SU-DHL-6 (cell line): ENCODE measurements at regions not wholly inside any gene's neighbourhood (a gene's known extent, or its start where the extent isn't known, plus 50 kb on each side); places are given as distances from the start of the nearest gene placed in this dataset.

Source experiments
- EZH2phosphoT487 ChIP-seq: fragments of 200-600 bp; sonication (generic), shearing (Covaris generic); conservative IDR thresholded peaks from 2 replicates; pipeline ENCODE4 v1.6.1; 2018; ENCODE audit warnings: mild to moderate bottlenecking, antibody characterized with exemption, low read length, moderate library complexity, mixed read lengths
- TF ChIP-seq, protein P1 (sequence below): fragments of 200-600 bp; sonication (generic); IDR thresholded peaks from one replicate; pipeline ENCODE4 v1.5.1; 2017; ENCODE audit warnings: antibody characterized with exemption, mild to moderate bottlenecking, low read length, moderate library complexity; ENCODE audit not compliant: insufficient read depth, poor library complexity, severe bottlenecking

DNA sequence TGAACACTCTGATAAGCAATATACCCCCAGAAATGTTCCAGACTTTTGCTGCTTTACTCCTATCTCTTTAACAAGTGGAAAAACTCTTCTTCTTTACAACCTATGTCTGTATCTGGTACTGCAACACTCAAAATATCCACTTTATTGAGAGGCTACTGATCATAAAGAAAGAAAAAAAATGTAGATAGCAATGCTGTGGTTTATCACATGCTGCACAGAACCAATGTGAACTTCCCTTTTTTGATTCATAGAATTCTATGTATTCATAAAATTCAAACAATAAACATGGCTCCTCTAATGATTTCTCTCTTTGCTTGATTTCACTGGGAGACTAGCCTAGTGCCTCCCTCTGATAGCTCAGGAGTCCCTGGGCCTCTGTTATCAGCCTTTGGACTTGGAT is 223.5 kb downstream of the ZNF674 start:
- TF ChIP-seq, protein P1, sequence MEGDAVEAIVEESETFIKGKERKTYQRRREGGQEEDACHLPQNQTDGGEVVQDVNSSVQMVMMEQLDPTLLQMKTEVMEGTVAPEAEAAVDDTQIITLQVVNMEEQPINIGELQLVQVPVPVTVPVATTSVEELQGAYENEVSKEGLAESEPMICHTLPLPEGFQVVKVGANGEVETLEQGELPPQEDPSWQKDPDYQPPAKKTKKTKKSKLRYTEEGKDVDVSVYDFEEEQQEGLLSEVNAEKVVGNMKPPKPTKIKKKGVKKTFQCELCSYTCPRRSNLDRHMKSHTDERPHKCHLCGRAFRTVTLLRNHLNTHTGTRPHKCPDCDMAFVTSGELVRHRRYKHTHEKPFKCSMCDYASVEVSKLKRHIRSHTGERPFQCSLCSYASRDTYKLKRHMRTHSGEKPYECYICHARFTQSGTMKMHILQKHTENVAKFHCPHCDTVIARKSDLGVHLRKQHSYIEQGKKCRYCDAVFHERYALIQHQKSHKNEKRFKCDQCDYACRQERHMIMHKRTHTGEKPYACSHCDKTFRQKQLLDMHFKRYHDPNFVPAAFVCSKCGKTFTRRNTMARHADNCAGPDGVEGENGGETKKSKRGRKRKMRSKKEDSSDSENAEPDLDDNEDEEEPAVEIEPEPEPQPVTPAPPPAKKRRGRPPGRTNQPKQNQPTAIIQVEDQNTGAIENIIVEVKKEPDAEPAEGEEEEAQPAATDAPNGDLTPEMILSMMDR: no peak
- no peak for TF ChIP-seq EZH2phosphoT487
